ENCODE measurements at regions not wholly inside any gene's neighbourhood (a gene's known extent, or its start where the extent isn't known, plus 50 kb on each side); places are given as distances from the start of the nearest gene placed in this dataset.

- no peak overlapping the region for H3K27ac ChIP-seq
- TF ChIP-seq ZFX (IDR thresholded peaks at IDR 0.05; ENCODE audit: borderline replicate concordance) (no peak), CTCF (IDR thresholded peaks at IDR 0.05) (peak; percentile 59)
These were observed 130.9 kb downstream of the TES start for GRCh38 chr7:116340943-116341907.

- no peak for TF ChIP-seq ZFX (IDR thresholded peaks at IDR 0.05; ENCODE audit: borderline replicate concordance)
- no peak for TF ChIP-seq CTCF (IDR thresholded peaks at IDR 0.05)
- no peak overlapping the region for H3K27ac ChIP-seq
These were observed 131.8 kb downstream of the TES start for GRCh38 chr7:116342125-116342524.

GRCh38 chr7:116347151-116347832 lies 137.0 kb downstream of the TES start:
- TF ChIP-seq CTCF (IDR thresholded peaks at IDR 0.05) (no peak), ZFX (IDR thresholded peaks at IDR 0.05; ENCODE audit: borderline replicate concordance) (no peak)

GRCh38 chr7:116348346-116348745 lies 138.0 kb downstream of the TES start:
- no peak overlapping the region for H3K27ac ChIP-seq
- no peak for TF ChIP-seq CTCF (IDR thresholded peaks at IDR 0.05)
- TF ChIP-seq ZFX (IDR thresholded peaks at IDR 0.05; ENCODE audit: borderline replicate concordance): no peak

More at GRCh38 chr7:116347151-116347832, 137.0 kb downstream of the TES start:
- H3K27ac ChIP-seq: no peak overlapping the region

- no peak overlapping the region for H3K27ac ChIP-seq
- TF ChIP-seq ZFX (IDR thresholded peaks at IDR 0.05; ENCODE audit: borderline replicate concordance) (no peak), CTCF (IDR thresholded peaks at IDR 0.05) (no peak)
These were observed 141.6 kb downstream of the TES start for GRCh38 chr7:116351966-116352365.

- TF ChIP-seq ZFX (IDR thresholded peaks at IDR 0.05; ENCODE audit: borderline replicate concordance): no peak
- no peak for TF ChIP-seq CTCF (IDR thresholded peaks at IDR 0.05)
- no peak overlapping the region for H3K27ac ChIP-seq
These were observed 143.3 kb downstream of the TES start for GRCh38 chr7:116353647-116354046.

GRCh38 chr7:116354171-116354545 lies 143.8 kb downstream of the TES start:
- TF ChIP-seq CTCF (IDR thresholded peaks at IDR 0.05) (no peak), ZFX (IDR thresholded peaks at IDR 0.05; ENCODE audit: borderline replicate concordance) (no peak)
- H3K27ac ChIP-seq: no peak overlapping the region
